K562 (cell line): ENCODE measurements at regions not wholly inside any gene's neighbourhood (a gene's known extent, or its start where the extent isn't known, plus 50 kb on each side); places are given as distances from the start of the nearest gene placed in this dataset.

Source experiments
- ATAC-seq: fragments of 200-7000 bp; cut with Tn5 transposase; 3 replicates; pipeline ENCODE4 v1.9.1; 2020; ENCODE audit warnings: moderate library complexity
- BruUV-seq: library from RNA; stranded (reverse); fragments of 400-500 nt; replicated peaks from 2 replicates; lab custom pipeline; 2021; lab: Mats Ljungman, UMichigan
- CTCF ChIA-PET: fragments of 300-600 bp; formaldehyde crosslinking; extraction: SDS; loops from one replicate; lab custom pipeline; 2021; ENCODE audit warnings: low intra/inter-chr PET ratio; lab: Yijun Ruan, JAX
- POLR2A ChIA-PET: fragments of 300-600, 350-650 bp; sonication (Branson Sonifier 250); formaldehyde crosslinking; extraction: SDS; loops from one replicate; lab custom pipeline; 2021; ENCODE audit warnings: antibody characterized with exemption, inconsistent platforms; lab: Yijun Ruan, JAX
- DNase-seq, 4 experiments: peaks; one replicate each; pipeline versions ENCODE4 v3.0.0 to v3.0.0-alpha.2; 2011 to 2018; ENCODE audit warnings: low spot score in 3 of 4, mixed read lengths in 3 of 4; ENCODE audit errors: extremely low read depth in 1 of 4
- FAIRE-seq: peaks from 2 replicates; lab custom pipeline; 2011; peaks lifted over from hg19 to GRCh38; lab: Jason Lieb, UNC
- H2AFZ ChIP-seq: 2 replicates; pipeline ENCODE4 v1.6.0; 2011; ENCODE audit warnings: low read depth, low read length, control low read depth, inconsistent platforms
- H3K27ac ChIP-seq: fragments of 200-600 bp; 3 replicates; pipeline ENCODE4 v1.8.0; 2011; ENCODE audit warnings: low read depth, mild to moderate bottlenecking, control low read depth, inconsistent platforms, low read length, moderate library complexity, mixed read lengths; ENCODE audit errors: extremely low read depth
- H3K27me3 ChIP-seq, 2 experiments: fragments of 300-600 bp in 1 of 2; 2 replicates in 1 of 2; 3 replicates in 1 of 2; pipeline versions ENCODE4 v1.6.0 to v1.8.0; 2011; ENCODE audit warnings: inconsistent platforms in 2 of 2, low read length in 2 of 2, mild to moderate bottlenecking in 1 of 2, mixed read lengths in 1 of 2, moderate library complexity in 1 of 2; ENCODE audit not compliant: control insufficient read depth in 2 of 2, insufficient read depth in 2 of 2
- H3K36me3 ChIP-seq: fragments of 300-600 bp; 3 replicates; pipeline ENCODE4 v1.8.0; 2011; ENCODE audit warnings: mild to moderate bottlenecking, low read length, inconsistent platforms; ENCODE audit not compliant: control insufficient read depth, insufficient read depth
- H3K4me1 ChIP-seq, 2 experiments: fragments of 200-600 bp in 1 of 2; replicated peaks in 1 of 2; 2 replicates in 1 of 2; 3 replicates in 1 of 2; pipeline versions ENCODE4 v1.5.1 to v1.8.0; 2011; ENCODE audit warnings: inconsistent platforms in 2 of 2, low read length in 2 of 2, mild to moderate bottlenecking in 1 of 2, mixed read lengths in 1 of 2, moderate library complexity in 1 of 2; ENCODE audit not compliant: control insufficient read depth in 2 of 2, insufficient read depth in 2 of 2
- H3K4me2 ChIP-seq: 2 replicates; pipeline ENCODE4 v1.6.1; 2011; ENCODE audit warnings: low read length, control low read depth, inconsistent platforms, mixed read lengths; ENCODE audit not compliant: insufficient read depth
- H3K4me3 ChIP-seq: fragments of 200-600 bp; sonication (generic), shearing (Covaris generic); 2 replicates; pipeline ENCODE4 v1.5.1; 2016; ENCODE audit warnings: control low read depth, inconsistent platforms
- H3K79me2 ChIP-seq: fragments of 200-600 bp; 3 replicates; pipeline ENCODE4 v1.8.0; 2011; ENCODE audit warnings: low read length, inconsistent platforms; ENCODE audit not compliant: control insufficient read depth, insufficient read depth
- H3K9ac ChIP-seq, 2 experiments: 2 replicates each; pipeline versions ENCODE4 v1.6.0 to v1.6.1; 2011; ENCODE audit warnings: low read depth in 2 of 2, low read length in 2 of 2, control low read depth in 1 of 2, inconsistent platforms in 1 of 2, mild to moderate bottlenecking in 1 of 2, mixed read lengths in 1 of 2; ENCODE audit not compliant: insufficient read depth in 1 of 2
- H3K9me1 ChIP-seq: one replicate; pipeline ENCODE4 v1.6.0; 2011; ENCODE audit warnings: inconsistent platforms, mild to moderate bottlenecking, low read length, moderate library complexity; ENCODE audit not compliant: control insufficient read depth, insufficient read depth
- H3K9me3 ChIP-seq: replicated peaks from 2 replicates; pipeline ENCODE4 v1.5.1; 2011; ENCODE audit warnings: low read depth, low read length, inconsistent platforms; ENCODE audit not compliant: control insufficient read depth, insufficient read depth
- H4K20me1 ChIP-seq: replicated peaks from 2 replicates; pipeline ENCODE4 v1.6.1; 2011; ENCODE audit warnings: low read length, inconsistent platforms, mixed read lengths; ENCODE audit not compliant: control insufficient read depth, insufficient read depth
- CREM ChIP-seq: IDR thresholded peaks from 2 replicates; pipeline ENCODE4 v1.6.1; 2014; ENCODE audit warnings: antibody characterized with exemption, low read depth
- E4F1 ChIP-seq: fragments of 250-450 bp; sonication (Bioruptor Pico); IDR thresholded peaks from 2 replicates; pipeline ENCODE4 v1.5.0; 2021; ENCODE audit warnings: mild to moderate bottlenecking, borderline replicate concordance
- FOXJ2 ChIP-seq: fragments of 200-800 bp; sonication (Bioruptor generic); IDR thresholded peaks from 2 replicates; pipeline ENCODE4 v1.6.1; 2016; ENCODE audit warnings: missing genetic modification characterization, missing compliant biosample characterization
- GABPB1 ChIP-seq: sonication (generic); formaldehyde crosslinking; IDR thresholded peaks from 2 replicates; pipeline ENCODE4 v1.8.0; 2022; ENCODE audit warnings: mild to moderate bottlenecking, missing genetic modification reagents
- HNRNPK ChIP-seq: fragments of 200-400 bp; formaldehyde crosslinking; IDR thresholded peaks from one replicate; pipeline ENCODE4 v1.6.1; 2018; ENCODE audit warnings: mild to moderate bottlenecking, low read depth, low read length; ENCODE audit not compliant: poor library complexity, severe bottlenecking
- NCOA1 ChIP-seq: fragments of 450-650 bp; IDR thresholded peaks from 2 replicates; pipeline ENCODE4 v1.6.1; 2016; ENCODE audit warnings: low read depth
- NR1H2 ChIP-seq: sonication (generic); formaldehyde crosslinking; IDR thresholded peaks from 2 replicates; pipeline ENCODE4 v1.4.0; 2020; ENCODE audit warnings: mild to moderate bottlenecking, missing genetic modification reagents
- POU5F1 ChIP-seq: fragments of 150-350 bp; IDR thresholded peaks from 2 replicates; pipeline ENCODE4 v1.6.1; 2014; ENCODE audit warnings: borderline replicate concordance, low read length, low read depth, mild to moderate bottlenecking; ENCODE audit not compliant: partially characterized antibody
- RBM39 ChIP-seq: fragments of 200-400 bp; formaldehyde crosslinking; optimal IDR thresholded peaks from 2 replicates; pipeline ENCODE3; 2018; ENCODE audit warnings: low read depth, low read length
- RFX1 ChIP-seq: fragments of 450-650 bp; IDR thresholded peaks from 2 replicates; pipeline ENCODE4 v1.6.1; 2016; ENCODE audit warnings: mild to moderate bottlenecking, moderate library complexity
- RREB1 ChIP-seq: fragments of 250-450 bp; sonication (Bioruptor Pico); IDR thresholded peaks from 2 replicates; pipeline ENCODE4 v1.4.0; 2020
- SAFB2 ChIP-seq: fragments of 200-400 bp; formaldehyde crosslinking; IDR thresholded peaks from 2 replicates; pipeline ENCODE4 v1.6.1; 2018; ENCODE audit warnings: borderline replicate concordance, low read length, low read depth, moderate library complexity; ENCODE audit not compliant: severe bottlenecking
- ZNF165 ChIP-seq: fragments of 250-450 bp; sonication (Bioruptor Pico); IDR thresholded peaks from 2 replicates; pipeline ENCODE4 v1.4.0; 2020; ENCODE audit warnings: borderline replicate concordance
- ZNF175 ChIP-seq: fragments of 200-800 bp; sonication (Bioruptor generic); IDR thresholded peaks from 2 replicates; pipeline ENCODE4 v1.6.1; 2016; ENCODE audit warnings: low read depth, mild to moderate bottlenecking, missing genetic modification characterization, missing compliant biosample characterization
- ZNF316 ChIP-seq: fragments of 450-650 bp; IDR thresholded peaks from 2 replicates; pipeline ENCODE4 v1.6.1; 2016
- ZNF644 ChIP-seq: fragments of 200-800 bp; sonication (Bioruptor generic); IDR thresholded peaks from 2 replicates; pipeline ENCODE4 v1.6.1; 2016; ENCODE audit warnings: low read depth, missing genetic modification characterization, missing compliant biosample characterization
- ZNF668 ChIP-seq: fragments of 250-450 bp; sonication (Bioruptor Pico); IDR thresholded peaks from 2 replicates; pipeline ENCODE4 v1.8.0; 2022; ENCODE audit warnings: mild to moderate bottlenecking, inconsistent platforms
- WGBS: fragments of 100-300 bp; shearing (Covaris generic); methylation state at CpG from one replicate; pipeline ENCODE4 v1.1.6; 2016; ENCODE audit warnings: low coverage, mixed read lengths; ENCODE audit not compliant: insufficient coverage; ENCODE audit errors: missing lambda C conversion rate; 5-methylcytosine and 5-hydroxymethylcytosine counted together
- in situ Hi-C: fragments of 300-500 bp; cut with MboI; formaldehyde crosslinking; loops from 4 replicates; pipeline ENCODE4 v1.15.0; 2018; ENCODE audit warnings: inconsistent platforms, mixed read lengths
- intact Hi-C: fragments of 100-400 bp; cut with micrococcal nuclease; formaldehyde crosslinking; loops from 2 replicates; pipeline ENCODE4 v1.14.2; 2022

GRCh38 chr5:100668511-100668910, 133.3 kb downstream of the FAM174A start:
- no peaks in the 10 kb centered on the region for H3K27me3 ChIP-seq
- in situ Hi-C loops (no loop called here), intact Hi-C loops (no loop called here)
- H3K4me2 ChIP-seq: no peak overlapping the region
- no peaks in the 10 kb centered on the region for H3K36me3 ChIP-seq
- no peak overlapping the region for H3K27ac ChIP-seq
- TF ChIP-seq ZNF316 (no peak), ZNF644 (tag) (no peak), CREM (no peak), POU5F1 (no peak), HNRNPK (no peak), ZNF668 (CRISPR knock-in tag) (no peak), RFX1 (no peak), FOXJ2 (tag) (no peak), NR1H2 (CRISPR knock-in tag) (no peak), GABPB1 (CRISPR knock-in tag) (no peak), E4F1 (CRISPR knock-in tag) (no peak), SAFB2 (no peak), NCOA1 (no peak), ZNF165 (CRISPR knock-in tag) (no peak), RREB1 (CRISPR knock-in tag) (no peak), RBM39 (no peak), ZNF175 (CRISPR knock-in tag) (no peak)
- no peak overlapping the region for H3K4me3 ChIP-seq
- no peaks in the 10 kb centered on the region for H3K9me3 ChIP-seq
- BruUV-seq: no TSS peak
- ATAC-seq: no peak
- ChIA-PET CTCF (no interaction called here), POLR2A (no interaction called here)
- H2AFZ ChIP-seq: no peak overlapping the region
- FAIRE-seq: no peak
- 6% methylated on average over 3 of the region's 3 CpGs for WGBS
- no peaks in the 10 kb centered on the region for H4K20me1 ChIP-seq
- H3K9ac ChIP-seq: no peak overlapping the region
- DNase-seq: no peak
- no peaks in the 10 kb centered on the region for H3K79me2 ChIP-seq
- H3K9me1 ChIP-seq: no peaks in the 10 kb centered on the region
- no peaks in the 10 kb centered on the region for H3K4me1 ChIP-seq
